ENCODE measurements at regions not wholly inside any gene's neighbourhood (a gene's known extent, or its start where the extent isn't known, plus 50 kb on each side); places are given as distances from the start of the nearest gene placed in this dataset.

DNA sequence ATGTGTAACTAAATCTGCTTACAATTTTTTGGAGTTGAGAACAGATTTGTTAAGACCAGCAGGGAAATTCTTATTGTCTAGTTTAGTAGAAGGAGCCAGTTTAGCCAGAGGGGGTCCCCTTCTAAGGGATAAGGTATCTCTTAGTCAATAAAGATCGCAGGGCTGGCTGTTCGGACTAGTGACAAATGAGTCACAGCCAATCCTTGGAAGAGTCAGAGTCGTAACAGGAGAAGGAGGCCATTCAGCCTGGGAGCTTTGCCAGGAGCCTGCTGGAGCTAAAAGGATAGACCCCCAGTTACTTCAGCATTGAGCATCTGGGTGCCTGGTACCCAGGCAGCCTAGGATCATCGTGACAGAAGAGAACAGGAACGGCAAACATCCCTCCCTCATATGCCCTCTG, 191.6 kb upstream of the ARHGAP20 start:
- no peak for TF ChIP-seq CTCF (IDR thresholded peaks at IDR 0.05; ENCODE audit: low read depth, low read length)
- Histone ChIP-seq H3K9me3 (ENCODE audit: severe bottlenecking) (no peaks in the 10 kb centered on the region), H3K36me3 (no peaks in the 10 kb centered on the region), H3K27ac (no peak overlapping the region), H3K4me3 (ENCODE audit: low read depth, low read length) (no peak overlapping the region), H3K27me3 (ENCODE audit: insufficient read depth, low read depth, severe bottlenecking) (no peaks in the 10 kb centered on the region)
- no peak for DNase-seq

DNA sequence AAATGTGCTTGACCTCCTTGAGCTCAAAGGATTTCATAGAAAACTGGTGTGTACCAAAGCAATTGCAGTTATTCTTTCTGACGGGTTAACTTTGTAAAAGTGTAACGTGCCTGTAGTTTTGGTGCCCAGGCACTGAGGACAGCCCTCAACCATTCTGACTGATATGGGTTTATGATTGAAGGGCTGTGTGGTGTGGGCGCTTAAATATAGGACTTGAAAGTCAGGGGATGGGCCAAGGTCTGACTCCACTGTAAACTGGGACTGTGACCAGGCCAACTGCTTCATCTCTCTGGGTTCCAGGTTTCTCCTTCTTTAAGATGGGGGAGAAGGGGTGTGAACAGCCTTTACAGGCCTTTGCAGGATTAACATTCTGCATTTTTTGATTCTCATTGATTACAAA, 191.1 kb upstream of the ARHGAP20 start:
- H3K36me3 ChIP-seq, result no peaks in the 10 kb centered on the region
- no peak overlapping the region for H3K27ac ChIP-seq
- no peak overlapping the region for H3K4me3 ChIP-seq (ENCODE audit: low read depth, low read length)
- no peak for TF ChIP-seq CTCF (IDR thresholded peaks at IDR 0.05; ENCODE audit: low read depth, low read length)
- no peak for DNase-seq
- no peaks in the 10 kb centered on the region for H3K27me3 ChIP-seq (ENCODE audit: insufficient read depth, low read depth, severe bottlenecking)
- H3K9me3 ChIP-seq (ENCODE audit: severe bottlenecking), result no peaks in the 10 kb centered on the region

DNA sequence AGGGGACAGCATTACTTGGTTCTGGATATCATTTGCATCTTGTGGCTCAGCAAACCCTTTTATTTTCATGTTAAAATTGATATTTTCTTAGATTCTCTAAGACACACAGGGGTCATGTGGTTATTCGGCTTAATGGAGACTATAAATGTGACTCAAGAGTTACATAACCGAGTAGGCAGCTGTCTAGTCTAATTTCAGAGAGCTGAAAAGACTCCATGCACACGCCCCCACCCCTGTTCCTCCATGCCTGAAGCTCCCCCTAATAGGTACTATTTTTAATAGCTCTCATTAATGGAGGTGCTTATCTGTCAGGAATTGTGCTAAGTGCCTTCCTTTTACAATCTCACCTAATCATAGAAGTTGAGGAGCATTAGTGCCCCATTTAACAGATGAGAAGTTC, 189.2 kb upstream of the ARHGAP20 start:
- DNase-seq, result no peak
- H3K27me3 ChIP-seq (ENCODE audit: insufficient read depth, low read depth, severe bottlenecking), result no peaks in the 10 kb centered on the region
- no peak overlapping the region for H3K4me3 ChIP-seq (ENCODE audit: low read depth, low read length)
- H3K27ac ChIP-seq, result no peak overlapping the region
- TF ChIP-seq CTCF (IDR thresholded peaks at IDR 0.05; ENCODE audit: low read depth, low read length), result no peak
- H3K9me3 ChIP-seq (ENCODE audit: severe bottlenecking), result no peaks in the 10 kb centered on the region
- no peaks in the 10 kb centered on the region for H3K36me3 ChIP-seq

DNA sequence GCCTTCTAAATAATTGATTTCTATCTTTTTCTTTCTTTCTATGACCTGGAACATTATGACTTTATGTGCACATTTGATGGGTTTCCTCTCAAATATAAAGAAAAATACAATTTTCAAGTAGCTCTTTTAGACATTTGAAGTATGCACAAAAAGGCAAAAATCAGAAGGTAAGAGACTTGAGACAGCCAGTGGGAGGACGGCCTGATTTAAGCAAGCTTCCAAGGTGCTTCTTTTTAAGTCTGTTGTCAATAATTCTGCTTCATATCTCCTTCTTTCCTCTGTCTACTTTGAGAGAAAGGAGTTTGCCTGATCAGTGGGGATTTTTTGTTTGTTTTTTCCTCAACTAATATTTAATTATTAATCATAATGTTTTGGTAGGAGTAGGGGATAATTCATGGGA, 188.2 kb upstream of the ARHGAP20 start:
- no peak for DNase-seq
- no peak overlapping the region for H3K4me3 ChIP-seq (ENCODE audit: low read depth, low read length)
- no peaks in the 10 kb centered on the region for H3K36me3 ChIP-seq
- peaks cover 3% of the 10 kb centered on the region for H3K9me3 ChIP-seq (ENCODE audit: severe bottlenecking)
- H3K27ac ChIP-seq, result no peak overlapping the region
- no peaks in the 10 kb centered on the region for H3K27me3 ChIP-seq (ENCODE audit: insufficient read depth, low read depth, severe bottlenecking)
- no peak for TF ChIP-seq CTCF (IDR thresholded peaks at IDR 0.05; ENCODE audit: low read depth, low read length)

DNA sequence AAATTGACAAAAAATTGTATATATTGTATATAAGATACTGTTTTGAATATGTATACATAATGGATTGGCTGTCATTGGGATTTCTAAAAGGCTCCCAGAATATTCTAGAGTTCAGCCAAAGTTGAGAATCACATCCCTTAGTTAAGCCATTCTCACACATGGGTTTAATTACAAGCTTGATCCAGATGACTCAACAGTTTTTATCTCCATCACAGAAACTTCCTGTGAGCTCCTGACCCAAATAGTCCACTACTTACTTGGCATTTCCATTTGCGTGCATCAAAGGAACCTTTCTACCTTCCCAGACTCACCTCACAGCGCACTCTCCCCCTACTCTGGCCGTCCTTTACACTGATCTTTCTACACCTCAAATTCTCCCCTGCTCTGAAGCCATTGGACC, 184.8 kb upstream of the ARHGAP20 start:
- no peak for DNase-seq
- H3K27ac ChIP-seq, result no peak overlapping the region
- no peak for TF ChIP-seq CTCF (IDR thresholded peaks at IDR 0.05; ENCODE audit: low read depth, low read length)
- H3K4me3 ChIP-seq (ENCODE audit: low read depth, low read length), result no peak overlapping the region
- no peaks in the 10 kb centered on the region for H3K36me3 ChIP-seq
- H3K27me3 ChIP-seq (ENCODE audit: insufficient read depth, low read depth, severe bottlenecking), result no peaks in the 10 kb centered on the region
- H3K9me3 ChIP-seq (ENCODE audit: severe bottlenecking), result peaks cover 3% of the 10 kb centered on the region

GRCh38 chr11:110896358-110896757, 184.1 kb upstream of the ARHGAP20 start:
- Histone ChIP-seq H3K9me3 (ENCODE audit: severe bottlenecking) (peaks cover 3% of the 10 kb centered on the region), H3K4me3 (ENCODE audit: low read depth, low read length) (no peak overlapping the region), H3K36me3 (no peaks in the 10 kb centered on the region), H3K27ac (no peak overlapping the region), H3K27me3 (ENCODE audit: insufficient read depth, low read depth, severe bottlenecking) (no peaks in the 10 kb centered on the region)
- no peak for TF ChIP-seq CTCF (IDR thresholded peaks at IDR 0.05; ENCODE audit: low read depth, low read length)
- DNase-seq, result no peak
